ENCODE measurements at regions not wholly inside any gene's neighbourhood (a gene's known extent, or its start where the extent isn't known, plus 50 kb on each side); places are given as distances from the start of the nearest gene placed in this dataset.

DNA sequence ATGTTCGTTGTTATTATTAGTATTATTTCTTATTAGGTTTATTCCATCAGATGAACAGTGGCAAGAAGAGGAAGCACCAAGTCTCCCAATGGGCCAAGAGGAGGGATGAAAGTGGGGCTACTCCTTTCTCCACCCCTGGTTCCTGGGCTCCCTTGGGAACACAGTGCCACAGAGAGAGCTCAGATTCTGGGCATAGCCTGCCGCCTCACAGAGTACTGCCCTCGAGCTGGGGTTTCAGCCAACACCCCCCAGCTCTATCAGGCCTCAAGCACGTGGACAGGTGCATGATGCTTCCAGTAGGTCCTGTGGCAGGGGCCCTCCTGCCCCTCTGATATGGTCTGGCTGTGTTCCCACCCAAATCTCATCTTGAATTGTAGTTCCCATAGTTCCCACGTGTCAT, 103.6 kb upstream of the RNF32 start:
- Histone ChIP-seq H3K4me1 (ENCODE audit: insufficient read depth, insufficient read length) (no peaks in the 10 kb centered on the region), H3K36me3 (ENCODE audit: insufficient read depth, insufficient read length, low read length) (no peaks in the 10 kb centered on the region), H3K4me3 (ENCODE audit: insufficient read length, low read depth) (no peak overlapping the region), H3K27me3 (ENCODE audit: insufficient read depth, insufficient read length) (no peaks in the 10 kb centered on the region), H3K9ac (ENCODE audit: insufficient read length, low read depth) (no peak overlapping the region), H3K9me3 (ENCODE audit: insufficient read depth, low read length) (peaks cover 4% of the 10 kb centered on the region; the same call in 1 of the 2 replicates)
- DNase-seq (ENCODE audit: low read depth, low spot score) = no peak
- TF ChIP-seq ZNF274 (IDR thresholded peaks at IDR 0.05; ENCODE audit: low read depth, low read length) (no peak), SUZ12 (IDR thresholded peaks at IDR 0.05; ENCODE audit: extremely low read depth, insufficient read depth, insufficient read length) (no peak), YY1 (IDR thresholded peaks at IDR 0.05; ENCODE audit: insufficient read depth, insufficient read length) (no peak)

DNA sequence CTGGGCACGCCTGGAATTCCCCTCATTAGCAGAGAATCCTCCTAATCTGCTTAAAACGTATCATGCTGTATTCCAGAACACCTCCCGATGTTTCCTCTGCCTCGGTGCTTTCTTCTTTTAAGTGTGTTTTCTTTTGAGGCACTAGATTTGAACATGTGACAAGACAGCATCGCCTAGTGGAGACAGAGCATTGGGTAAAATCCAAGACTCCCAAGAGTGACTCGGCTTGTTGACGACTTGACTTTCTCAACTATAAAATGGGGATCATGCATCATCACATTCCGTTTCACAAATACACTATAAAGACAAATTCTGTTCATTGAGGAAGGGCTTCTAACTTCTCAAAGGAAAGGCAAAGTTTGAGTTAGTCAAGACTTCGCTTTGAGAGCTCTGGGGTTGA, 105.6 kb upstream of the RNF32 start:
- DNase-seq (ENCODE audit: low read depth, low spot score) = no peak
- no peaks in the 10 kb centered on the region for H3K27me3 ChIP-seq (ENCODE audit: insufficient read depth, insufficient read length)

DNA sequence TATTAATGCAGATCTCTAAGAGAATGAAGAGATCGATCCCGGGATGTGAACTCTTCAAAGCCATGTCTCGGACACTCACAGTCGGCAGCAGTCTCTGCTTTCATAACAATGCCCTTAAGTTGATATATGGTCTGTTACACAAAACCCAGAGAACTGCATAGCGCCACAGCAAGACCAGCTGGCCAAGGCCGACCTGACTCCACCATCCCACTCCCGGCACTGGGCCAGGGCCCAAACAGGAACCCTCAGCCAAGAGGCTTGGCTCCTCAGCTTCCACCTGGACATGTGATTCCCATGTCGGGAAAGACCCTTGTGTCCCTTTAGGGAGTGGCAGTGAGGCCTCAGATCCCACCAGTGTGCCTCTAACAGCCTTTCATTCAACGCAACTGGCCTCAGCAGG, 106.6 kb upstream of the RNF32 start:
- Histone ChIP-seq H3K4me1 (ENCODE audit: insufficient read depth, insufficient read length) (no peaks in the 10 kb centered on the region), H3K4me3 (ENCODE audit: insufficient read length, low read depth) (no peak overlapping the region), H3K36me3 (ENCODE audit: insufficient read depth, insufficient read length, low read length) (no peaks in the 10 kb centered on the region), H3K9ac (ENCODE audit: insufficient read length, low read depth) (no peak overlapping the region), H3K27me3 (ENCODE audit: insufficient read depth, insufficient read length) (no peaks in the 10 kb centered on the region), H3K9me3 (ENCODE audit: insufficient read depth, low read length) (peaks cover 4% of the 10 kb centered on the region; the same call in 1 of the 2 replicates)
- TF ChIP-seq ZNF274 (IDR thresholded peaks at IDR 0.05; ENCODE audit: low read depth, low read length) (no peak), SUZ12 (IDR thresholded peaks at IDR 0.05; ENCODE audit: extremely low read depth, insufficient read depth, insufficient read length) (no peak), YY1 (IDR thresholded peaks at IDR 0.05; ENCODE audit: insufficient read depth, insufficient read length) (no peak)
- DNase-seq (ENCODE audit: low read depth, low spot score) = no peak

More for the DNA sequence above, 105.6 kb upstream of the RNF32 start:
- Histone ChIP-seq H3K36me3 (ENCODE audit: insufficient read depth, insufficient read length, low read length) (no peaks in the 10 kb centered on the region), H3K9me3 (ENCODE audit: insufficient read depth, low read length) (peaks cover 4% of the 10 kb centered on the region; the same call in 1 of the 2 replicates), H3K4me1 (ENCODE audit: insufficient read depth, insufficient read length) (no peaks in the 10 kb centered on the region), H3K9ac (ENCODE audit: insufficient read length, low read depth) (no peak overlapping the region), H3K4me3 (ENCODE audit: insufficient read length, low read depth) (no peak overlapping the region)
- TF ChIP-seq SUZ12 (IDR thresholded peaks at IDR 0.05; ENCODE audit: extremely low read depth, insufficient read depth, insufficient read length) = no peak
- TF ChIP-seq ZNF274 (IDR thresholded peaks at IDR 0.05; ENCODE audit: low read depth, low read length) = no peak
- no peak for TF ChIP-seq YY1 (IDR thresholded peaks at IDR 0.05; ENCODE audit: insufficient read depth, insufficient read length)

DNA sequence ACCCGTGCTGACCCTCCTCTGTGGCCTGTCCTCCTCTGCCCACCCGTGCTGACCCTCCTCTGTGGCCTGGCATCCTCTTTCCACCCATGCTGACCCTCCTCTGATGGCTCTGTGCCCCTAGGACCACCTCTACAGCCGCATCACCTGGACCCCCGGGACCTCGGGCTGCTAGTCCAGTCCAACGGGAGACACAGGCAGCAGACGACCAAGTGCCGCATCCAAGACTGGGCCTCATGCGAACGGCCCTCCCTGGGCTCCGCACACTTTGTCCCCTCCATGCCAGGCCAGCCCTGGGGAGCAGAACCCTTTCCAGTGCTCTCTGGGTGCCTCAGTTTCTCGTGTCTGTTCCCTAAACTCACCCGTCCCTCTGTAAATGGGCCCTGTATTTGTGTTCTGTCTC, 107.2 kb upstream of the RNF32 start:
- Histone ChIP-seq H3K27me3 (ENCODE audit: insufficient read depth, insufficient read length) (no peaks in the 10 kb centered on the region), H3K36me3 (ENCODE audit: insufficient read depth, insufficient read length, low read length) (no peaks in the 10 kb centered on the region), H3K9ac (ENCODE audit: insufficient read length, low read depth) (no peak overlapping the region), H3K4me3 (ENCODE audit: insufficient read length, low read depth) (no peak overlapping the region), H3K4me1 (ENCODE audit: insufficient read depth, insufficient read length) (no peaks in the 10 kb centered on the region), H3K9me3 (ENCODE audit: insufficient read depth, low read length) (peaks cover 4% of the 10 kb centered on the region; the same call in 1 of the 2 replicates)
- TF ChIP-seq SUZ12 (IDR thresholded peaks at IDR 0.05; ENCODE audit: extremely low read depth, insufficient read depth, insufficient read length) (no peak), YY1 (IDR thresholded peaks at IDR 0.05; ENCODE audit: insufficient read depth, insufficient read length) (no peak), ZNF274 (IDR thresholded peaks at IDR 0.05; ENCODE audit: low read depth, low read length) (no peak)
- no peak for DNase-seq (ENCODE audit: low read depth, low spot score)

DNA sequence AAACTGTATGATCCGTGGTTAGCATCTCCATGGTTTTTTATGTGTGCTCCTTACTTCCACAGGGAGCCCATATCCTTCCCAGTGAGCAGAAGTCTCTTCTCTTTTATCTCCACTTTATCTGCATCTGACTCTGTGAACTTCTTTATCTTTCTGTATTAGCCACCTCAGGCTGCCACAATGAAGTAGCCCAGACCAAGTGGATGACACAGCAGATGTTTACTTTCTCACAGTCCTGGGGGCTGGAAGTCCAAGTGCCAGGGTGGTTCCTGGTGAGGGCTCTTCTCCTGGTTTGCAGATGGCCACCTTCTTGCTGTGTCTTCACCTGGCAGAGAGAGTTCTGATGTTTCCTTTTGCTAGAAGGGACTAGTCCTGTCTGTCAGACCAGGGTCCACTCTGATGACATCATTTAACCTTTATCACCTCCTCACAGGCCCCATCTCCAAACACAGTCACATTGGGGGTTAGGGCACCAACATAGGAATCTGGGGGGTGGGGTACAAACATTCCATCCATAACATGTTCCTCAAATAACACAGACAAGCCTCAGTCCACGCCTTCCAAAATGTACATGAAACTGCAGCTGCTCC, 108.5 kb upstream of the RNF32 start:
- H3K9me3 ChIP-seq (ENCODE audit: insufficient read depth, low read length) = peaks cover 4% of the 10 kb centered on the region; the same call in 1 of the 2 replicates
- H3K36me3 ChIP-seq (ENCODE audit: insufficient read depth, insufficient read length, low read length) = no peaks in the 10 kb centered on the region
- TF ChIP-seq YY1 (IDR thresholded peaks at IDR 0.05; ENCODE audit: insufficient read depth, insufficient read length) (no peak), ZNF274 (IDR thresholded peaks at IDR 0.05; ENCODE audit: low read depth, low read length) (no peak), SUZ12 (IDR thresholded peaks at IDR 0.05; ENCODE audit: extremely low read depth, insufficient read depth, insufficient read length) (no peak)
- no peak overlapping the region for H3K4me3 ChIP-seq (ENCODE audit: insufficient read length, low read depth)
- H3K9ac ChIP-seq (ENCODE audit: insufficient read length, low read depth) = no peak overlapping the region
- no peaks in the 10 kb centered on the region for H3K27me3 ChIP-seq (ENCODE audit: insufficient read depth, insufficient read length)
- H3K4me1 ChIP-seq (ENCODE audit: insufficient read depth, insufficient read length) = no peaks in the 10 kb centered on the region
- no peak for DNase-seq (ENCODE audit: low read depth, low spot score)

DNA sequence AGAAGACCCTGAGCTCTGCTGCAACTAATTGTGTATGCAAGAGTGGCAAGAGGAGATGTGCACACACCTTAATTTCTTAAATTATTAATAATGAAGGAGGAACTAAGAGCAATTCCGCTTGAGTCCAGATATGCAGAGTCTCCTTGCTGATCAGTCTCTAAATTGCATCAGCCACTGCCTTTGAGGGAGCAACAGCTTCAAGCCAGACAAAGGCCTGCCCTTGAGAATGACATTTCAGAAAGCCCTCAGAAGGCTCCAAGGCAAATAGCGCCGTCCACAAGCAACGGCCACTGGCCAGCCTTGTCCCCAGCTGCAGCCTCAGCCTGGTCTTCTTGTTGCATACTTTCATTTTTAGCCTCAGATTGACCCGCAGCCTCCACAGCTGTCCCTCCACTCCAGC, 110.6 kb upstream of the RNF32 start:
- H3K4me3 ChIP-seq (ENCODE audit: insufficient read length, low read depth) = no peak overlapping the region
- H3K36me3 ChIP-seq (ENCODE audit: insufficient read depth, insufficient read length, low read length) = no peaks in the 10 kb centered on the region
- no peaks in the 10 kb centered on the region for H3K9me3 ChIP-seq (ENCODE audit: insufficient read depth, low read length)
- H3K27me3 ChIP-seq (ENCODE audit: insufficient read depth, insufficient read length) = no peaks in the 10 kb centered on the region
- no peaks in the 10 kb centered on the region for H3K4me1 ChIP-seq (ENCODE audit: insufficient read depth, insufficient read length)
- no peak overlapping the region for H3K9ac ChIP-seq (ENCODE audit: insufficient read length, low read depth)
- TF ChIP-seq SUZ12 (IDR thresholded peaks at IDR 0.05; ENCODE audit: extremely low read depth, insufficient read depth, insufficient read length) (no peak), YY1 (IDR thresholded peaks at IDR 0.05; ENCODE audit: insufficient read depth, insufficient read length) (no peak), ZNF274 (IDR thresholded peaks at IDR 0.05; ENCODE audit: low read depth, low read length) (no peak)
- no peak for DNase-seq (ENCODE audit: low read depth, low spot score)

DNA sequence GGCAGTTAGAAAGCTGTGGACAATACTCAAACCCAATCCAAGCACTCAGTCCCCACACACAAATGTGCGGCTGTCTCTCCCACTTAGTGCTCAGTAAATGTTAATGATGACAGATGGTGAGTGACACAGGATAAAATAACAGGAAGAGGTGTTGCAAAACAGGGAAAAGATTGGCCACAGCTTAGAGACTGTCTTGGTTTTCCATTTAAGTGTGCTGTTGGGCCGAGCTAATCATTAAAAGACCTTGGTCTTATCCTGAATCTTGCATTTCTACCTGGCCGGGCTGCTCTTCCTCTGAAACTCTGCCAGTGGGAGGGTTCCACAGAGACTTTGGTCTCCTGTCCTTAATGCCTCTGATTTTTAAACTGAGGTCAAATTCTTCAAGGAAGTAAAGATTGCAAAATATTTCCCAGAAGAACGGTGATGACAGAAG, 113.1 kb upstream of the RNF32 start:
- no peaks in the 10 kb centered on the region for H3K27me3 ChIP-seq (ENCODE audit: insufficient read depth, insufficient read length)
- TF ChIP-seq SUZ12 (IDR thresholded peaks at IDR 0.05; ENCODE audit: extremely low read depth, insufficient read depth, insufficient read length) (no peak), ZNF274 (IDR thresholded peaks at IDR 0.05; ENCODE audit: low read depth, low read length) (no peak), YY1 (IDR thresholded peaks at IDR 0.05; ENCODE audit: insufficient read depth, insufficient read length) (no peak)
- no peaks in the 10 kb centered on the region for H3K4me1 ChIP-seq (ENCODE audit: insufficient read depth, insufficient read length)
- no peak overlapping the region for H3K4me3 ChIP-seq (ENCODE audit: insufficient read length, low read depth)
- no peak for DNase-seq (ENCODE audit: low read depth, low spot score)
- H3K9me3 ChIP-seq (ENCODE audit: insufficient read depth, low read length) = no peaks in the 10 kb centered on the region
- H3K9ac ChIP-seq (ENCODE audit: insufficient read length, low read depth) = no peak overlapping the region
- no peaks in the 10 kb centered on the region for H3K36me3 ChIP-seq (ENCODE audit: insufficient read depth, insufficient read length, low read length)
